Activated CD8-positive, alpha-beta T cell treated with anti-CD3 and anti-CD28 coated beads for 36 hours (primary cell): ENCODE measurements at regions not wholly inside any gene's neighbourhood (a gene's known extent, or its start where the extent isn't known, plus 50 kb on each side); places are given as distances from the start of the nearest gene placed in this dataset.

Source experiments
- ATAC-seq: fragments of 200-7000 bp; cut with Tn5 transposase; one replicate; pipeline ENCODE4 v1.10.0; 2021; ENCODE audit warnings: mild to moderate bottlenecking, moderate library complexity
- CTCF ChIA-PET: fragments of 350-600 bp; sonication (Branson Sonifier 250); formaldehyde crosslinking; loops from one replicate; lab custom pipeline; 2021; ENCODE audit warnings: antibody characterized with exemption; lab: Charles Lee
- POLR2A ChIA-PET: fragments of 350-600 bp; sonication (Branson Sonifier 250); formaldehyde crosslinking; loops from one replicate; lab custom pipeline; 2021; ENCODE audit warnings: antibody characterized with exemption; lab: Charles Lee
- DNase-seq: peaks from one replicate; pipeline ENCODE4 v3.0.0-alpha.2; 2020
- H3K27ac Mint-ChIP-seq: one replicate; pipeline ENCODE4 v1.8.0; 2021; ENCODE audit warnings: mild to moderate bottlenecking, mixed read lengths
- H3K27me3 Mint-ChIP-seq: one replicate; pipeline ENCODE4 v1.8.0; 2021; ENCODE audit warnings: mixed read lengths
- H3K36me3 Mint-ChIP-seq: one replicate; pipeline ENCODE4 v1.8.0; 2021; ENCODE audit warnings: low read depth, mixed read lengths
- H3K4me1 Mint-ChIP-seq: one replicate; pipeline ENCODE4 v1.8.0; 2021; ENCODE audit warnings: low read depth, mixed read lengths
- H3K4me3 Mint-ChIP-seq: one replicate; pipeline ENCODE4 v1.8.0; 2021; ENCODE audit warnings: mild to moderate bottlenecking, moderate library complexity, mixed read lengths
- H3K9me3 Mint-ChIP-seq: one replicate; pipeline ENCODE4 v1.8.0; 2021; ENCODE audit warnings: mixed read lengths
- CTCF ChIP-seq: fragments of 200-600 bp; IDR thresholded peaks from one replicate; pipeline ENCODE4 v1.8.0; 2022; ENCODE audit warnings: antibody characterized with exemption, mild to moderate bottlenecking
- intact Hi-C: fragments of 100-400 bp; cut with micrococcal nuclease; formaldehyde crosslinking; loops from one replicate; pipeline ENCODE4 v1.10.0; 2022

- ChIA-PET CTCF (no interaction called here), POLR2A (no interaction called here)
- peaks cover 3% of the 10 kb centered on the region for H3K9me3 Mint-ChIP-seq
- TF ChIP-seq CTCF, result no peak
- no peak for ATAC-seq
- no peaks in the 10 kb centered on the region for H3K27me3 Mint-ChIP-seq
- intact Hi-C loops, result no loop called here
- H3K4me3 Mint-ChIP-seq, result no peak overlapping the region
- no peaks in the 10 kb centered on the region for H3K36me3 Mint-ChIP-seq
- no peak for DNase-seq
- H3K27ac Mint-ChIP-seq, result no peak overlapping the region
- H3K4me1 Mint-ChIP-seq, result no peaks in the 10 kb centered on the region
Observed at GRCh38 chr18:7288544-7288943, 57.7 kb downstream of the LRRC30 start.

- Mint-ChIP-seq H3K9me3 (peaks cover 8% of the 10 kb centered on the region), H3K4me3 (no peak overlapping the region), H3K27me3 (no peaks in the 10 kb centered on the region), H3K36me3 (no peaks in the 10 kb centered on the region), H3K4me1 (no peaks in the 10 kb centered on the region), H3K27ac (no peak overlapping the region)
- ChIA-PET CTCF (no interaction called here), POLR2A (no interaction called here)
- intact Hi-C loops, result no loop called here
- no peak for TF ChIP-seq CTCF
- DNase-seq (no peak), ATAC-seq (no peak)
Observed at GRCh38 chr18:7290077-7290476, 59.2 kb downstream of the LRRC30 start.

GRCh38 chr18:7291046-7291445, 60.2 kb downstream of the LRRC30 start:
- POLR2A ChIA-PET, result no interaction called here
- TF ChIP-seq CTCF, result no peak
- no peak overlapping the region for H3K27ac Mint-ChIP-seq
- H3K4me3 Mint-ChIP-seq, result no peak overlapping the region
- no peak for ATAC-seq
- intact Hi-C loops, result no loop called here
- no peaks in the 10 kb centered on the region for H3K27me3 Mint-ChIP-seq
- H3K36me3 Mint-ChIP-seq, result no peaks in the 10 kb centered on the region
- CTCF ChIA-PET, result no interaction called here
- DNase-seq, result no peak
- H3K9me3 Mint-ChIP-seq, result peaks cover 17% of the 10 kb centered on the region
- H3K4me1 Mint-ChIP-seq, result no peaks in the 10 kb centered on the region

GRCh38 chr18:7298149-7298548, 67.3 kb downstream of the LRRC30 start:
- intact Hi-C loops, result no loop called here
- H3K9me3 Mint-ChIP-seq, result peaks cover 32% of the 10 kb centered on the region
- no peak for ATAC-seq
- no peak overlapping the region for H3K27ac Mint-ChIP-seq
- CTCF ChIA-PET, result no interaction called here
- H3K27me3 Mint-ChIP-seq, result no peaks in the 10 kb centered on the region
- H3K4me1 Mint-ChIP-seq, result no peaks in the 10 kb centered on the region
- H3K4me3 Mint-ChIP-seq, result no peak overlapping the region
- no peak for TF ChIP-seq CTCF
- no peaks in the 10 kb centered on the region for H3K36me3 Mint-ChIP-seq
- POLR2A ChIA-PET, result no interaction called here
- no peak for DNase-seq

- ATAC-seq (no peak), DNase-seq (no peak)
- H3K9me3 Mint-ChIP-seq, result peaks cover 15% of the 10 kb centered on the region
- intact Hi-C loops, result no loop called here
- POLR2A ChIA-PET, result no interaction called here
- H3K27me3 Mint-ChIP-seq, result no peaks in the 10 kb centered on the region
- CTCF ChIA-PET, result no interaction called here
- H3K4me3 Mint-ChIP-seq, result no peak overlapping the region
- no peaks in the 10 kb centered on the region for H3K4me1 Mint-ChIP-seq
- TF ChIP-seq CTCF, result no peak
- no peak overlapping the region for H3K27ac Mint-ChIP-seq
- no peaks in the 10 kb centered on the region for H3K36me3 Mint-ChIP-seq
Observed at GRCh38 chr18:7301094-7301493, 70.2 kb downstream of the LRRC30 start.
